ENCODE measurements at regions not wholly inside any gene's neighbourhood (a gene's known extent, or its start where the extent isn't known, plus 50 kb on each side); places are given as distances from the start of the nearest gene placed in this dataset.
"Not testable (repeated sequence)": the region's sequence is repeated elsewhere in the genome, so short reads cannot be mapped to it uniquely, and the experiment has no call there.

DNA sequence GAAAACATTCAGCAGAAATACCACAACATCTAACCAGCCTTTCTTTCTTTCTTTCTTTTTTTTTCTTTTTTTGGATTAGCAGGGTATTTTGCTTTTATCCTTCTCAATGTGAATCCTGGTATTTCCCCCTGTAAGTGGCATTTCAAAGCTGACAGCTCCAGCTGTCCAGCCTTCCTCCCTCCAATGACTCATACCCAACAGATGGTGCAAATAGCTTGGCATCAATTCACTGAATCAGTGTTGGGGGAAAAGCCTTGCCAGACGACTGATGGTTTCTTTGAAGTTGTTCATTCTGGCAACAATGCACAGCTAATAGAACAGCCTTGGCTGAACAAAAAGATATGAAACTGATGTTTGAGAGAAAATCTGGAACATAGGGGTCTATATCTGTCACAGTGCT is 316.8 kb upstream of the STEAP1 start:
- Histone ChIP-seq H3K4me3 (ENCODE audit: low read depth, low read length) (no peak overlapping the region), H3K36me3 (ENCODE audit: control insufficient read depth, insufficient read depth, low read length) (no peaks in the 10 kb centered on the region), H3K27me3 (ENCODE audit: control insufficient read depth, insufficient read depth, low read length) (no peaks in the 10 kb centered on the region)
- TF ChIP-seq, protein P1, sequence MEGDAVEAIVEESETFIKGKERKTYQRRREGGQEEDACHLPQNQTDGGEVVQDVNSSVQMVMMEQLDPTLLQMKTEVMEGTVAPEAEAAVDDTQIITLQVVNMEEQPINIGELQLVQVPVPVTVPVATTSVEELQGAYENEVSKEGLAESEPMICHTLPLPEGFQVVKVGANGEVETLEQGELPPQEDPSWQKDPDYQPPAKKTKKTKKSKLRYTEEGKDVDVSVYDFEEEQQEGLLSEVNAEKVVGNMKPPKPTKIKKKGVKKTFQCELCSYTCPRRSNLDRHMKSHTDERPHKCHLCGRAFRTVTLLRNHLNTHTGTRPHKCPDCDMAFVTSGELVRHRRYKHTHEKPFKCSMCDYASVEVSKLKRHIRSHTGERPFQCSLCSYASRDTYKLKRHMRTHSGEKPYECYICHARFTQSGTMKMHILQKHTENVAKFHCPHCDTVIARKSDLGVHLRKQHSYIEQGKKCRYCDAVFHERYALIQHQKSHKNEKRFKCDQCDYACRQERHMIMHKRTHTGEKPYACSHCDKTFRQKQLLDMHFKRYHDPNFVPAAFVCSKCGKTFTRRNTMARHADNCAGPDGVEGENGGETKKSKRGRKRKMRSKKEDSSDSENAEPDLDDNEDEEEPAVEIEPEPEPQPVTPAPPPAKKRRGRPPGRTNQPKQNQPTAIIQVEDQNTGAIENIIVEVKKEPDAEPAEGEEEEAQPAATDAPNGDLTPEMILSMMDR (IDR thresholded peaks at IDR 0.05; ENCODE audit: insufficient read depth, low read depth, low read length) = no peak
- no peak for DNase-seq (ENCODE audit: low read depth)
- CTCF ChIA-PET = no interaction called here
- POLR2A ChIA-PET = no interaction called here

DNA sequence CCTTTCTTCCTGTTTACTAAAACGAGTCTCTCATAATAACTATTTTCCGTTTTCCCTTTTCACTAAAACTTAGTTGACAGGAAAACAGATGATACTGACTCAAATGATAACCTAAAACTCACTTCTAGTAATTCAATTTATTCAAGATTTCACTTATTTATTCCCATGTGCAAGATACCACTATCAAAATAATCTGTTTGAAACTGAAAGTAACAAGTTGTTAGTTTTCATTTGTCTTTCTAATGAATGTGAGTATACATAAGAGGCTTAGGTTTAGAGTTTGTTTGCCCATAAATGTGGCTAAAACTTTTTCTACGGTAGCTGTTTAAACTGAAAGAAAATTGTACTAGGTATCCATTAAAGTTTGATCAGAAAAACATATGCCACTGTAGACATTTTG is 314.9 kb upstream of the STEAP1 start:
- DNase-seq (ENCODE audit: low read depth) = no peak
- H3K36me3 ChIP-seq (ENCODE audit: control insufficient read depth, insufficient read depth, low read length) = no peaks in the 10 kb centered on the region
- ChIA-PET POLR2A (no interaction called here), CTCF (no interaction called here)
- H3K4me3 ChIP-seq (ENCODE audit: low read depth, low read length) = no peak overlapping the region
- TF ChIP-seq, protein P1 (IDR thresholded peaks at IDR 0.05; ENCODE audit: insufficient read depth, low read depth, low read length) = no peak
- H3K27me3 ChIP-seq (ENCODE audit: control insufficient read depth, insufficient read depth, low read length) = no peaks in the 10 kb centered on the region

DNA sequence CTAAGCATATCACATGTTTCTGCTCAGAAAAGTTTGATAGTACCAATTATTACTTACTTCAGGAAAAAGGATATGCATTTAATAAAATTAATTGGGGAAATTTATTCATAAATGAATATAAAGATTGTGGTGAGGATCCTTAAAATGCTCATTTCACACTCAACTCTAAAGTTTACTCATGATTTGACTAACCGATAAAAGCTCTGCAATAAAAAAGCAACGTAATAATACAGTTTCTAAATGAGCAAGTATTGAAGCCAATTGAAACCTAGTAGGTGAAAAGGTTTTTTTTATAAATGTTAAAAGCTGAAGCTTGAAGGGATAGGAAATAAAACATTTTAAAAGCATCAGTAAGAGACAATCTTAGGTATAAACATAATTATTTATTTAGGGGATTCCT is 308.3 kb upstream of the STEAP1 start:
- ChIA-PET CTCF (no interaction called here), POLR2A (no interaction called here)
- TF ChIP-seq, protein P1 (IDR thresholded peaks at IDR 0.05; ENCODE audit: insufficient read depth, low read depth, low read length) = no peak
- no peak overlapping the region for H3K4me3 ChIP-seq (ENCODE audit: low read depth, low read length)
- no peaks in the 10 kb centered on the region for H3K36me3 ChIP-seq (ENCODE audit: control insufficient read depth, insufficient read depth, low read length)
- no peak for DNase-seq (ENCODE audit: low read depth)
- no peaks in the 10 kb centered on the region for H3K27me3 ChIP-seq (ENCODE audit: control insufficient read depth, insufficient read depth, low read length)

DNA sequence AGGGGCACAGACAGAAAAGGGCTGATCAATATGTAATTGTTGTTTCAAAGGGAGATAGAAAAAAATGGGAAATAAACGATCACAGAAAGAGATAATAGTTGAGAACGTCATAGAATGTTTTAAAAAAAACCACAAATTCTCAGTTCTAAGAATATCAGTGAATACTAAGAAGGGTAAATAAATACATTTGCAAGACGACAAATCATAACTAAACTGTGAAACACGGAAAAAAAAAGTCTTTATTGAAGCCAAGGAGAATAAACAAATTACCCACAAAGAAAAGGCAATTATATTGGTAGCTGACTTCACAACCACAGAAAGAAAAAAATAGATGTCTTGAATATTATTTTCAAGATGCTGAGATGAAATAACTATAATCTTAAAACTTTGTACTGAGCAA is 305.2 kb upstream of the STEAP1 start:
- POLR2A ChIA-PET = no interaction called here
- CTCF ChIA-PET = no interaction called here
- TF ChIP-seq, protein P1 (IDR thresholded peaks at IDR 0.05; ENCODE audit: insufficient read depth, low read depth, low read length) = no peak
- no peaks in the 10 kb centered on the region for H3K27me3 ChIP-seq (ENCODE audit: control insufficient read depth, insufficient read depth, low read length)
- H3K4me3 ChIP-seq (ENCODE audit: low read depth, low read length) = no peak overlapping the region
- H3K36me3 ChIP-seq (ENCODE audit: control insufficient read depth, insufficient read depth, low read length) = no peaks in the 10 kb centered on the region
- no peak for DNase-seq (ENCODE audit: low read depth)

DNA sequence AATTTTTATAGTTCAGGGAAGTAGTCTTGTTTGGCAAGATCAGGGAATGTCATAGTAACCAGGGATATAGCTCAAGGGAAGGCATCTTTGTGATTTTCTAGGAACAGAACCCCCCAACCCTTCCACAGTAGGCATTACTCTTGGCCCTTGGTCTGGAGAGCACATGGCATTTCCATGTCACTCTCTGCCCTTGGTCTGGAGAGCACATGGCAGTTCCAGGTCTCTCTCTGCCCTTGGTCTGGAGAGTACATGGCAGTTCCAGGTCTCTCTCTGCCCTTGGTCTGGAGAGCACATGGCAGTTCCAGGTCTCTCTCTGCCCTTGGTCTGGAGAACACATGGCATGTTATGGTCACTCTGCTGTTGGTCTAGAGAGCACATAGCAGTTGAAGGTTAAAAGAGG is 297.2 kb upstream of the STEAP1 start:
- H3K27me3 ChIP-seq (ENCODE audit: control insufficient read depth, insufficient read depth, low read length); H3K36me3 ChIP-seq (ENCODE audit: control insufficient read depth, insufficient read depth, low read length); H3K4me3 ChIP-seq (ENCODE audit: low read depth, low read length); POLR2A ChIA-PET; CTCF ChIA-PET; DNase-seq (ENCODE audit: low read depth): not testable (repeated sequence)

DNA sequence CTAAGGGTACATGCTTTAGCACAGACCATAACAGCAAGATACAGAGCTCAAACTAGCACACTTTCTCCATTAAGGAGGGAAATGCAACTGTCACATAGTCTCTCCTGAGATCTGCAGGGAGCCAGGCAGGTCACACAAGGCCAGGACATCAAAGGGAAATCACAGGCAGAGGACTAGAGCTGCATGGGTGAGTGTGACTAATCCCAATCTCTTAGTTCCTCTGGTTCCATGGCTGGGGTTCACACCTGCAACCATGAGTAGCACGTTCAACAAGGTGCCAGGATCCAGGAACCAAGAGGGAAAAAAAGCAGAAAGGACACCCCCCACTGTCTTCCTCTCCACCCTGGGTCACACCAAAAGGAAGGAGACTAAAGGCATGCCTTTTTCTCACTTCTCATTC is 296.5 kb upstream of the STEAP1 start:
- POLR2A ChIA-PET = no interaction called here
- CTCF ChIA-PET = no interaction called here
- H3K36me3 ChIP-seq (ENCODE audit: control insufficient read depth, insufficient read depth, low read length) = no peaks in the 10 kb centered on the region
- TF ChIP-seq, protein P1 (IDR thresholded peaks at IDR 0.05; ENCODE audit: insufficient read depth, low read depth, low read length) = no peak
- H3K4me3 ChIP-seq (ENCODE audit: low read depth, low read length) = no peak overlapping the region
- DNase-seq (ENCODE audit: low read depth) = no peak
- H3K27me3 ChIP-seq (ENCODE audit: control insufficient read depth, insufficient read depth, low read length) = no peaks in the 10 kb centered on the region
